HG02763 (cell line): ENCODE measurements at regions not wholly inside any gene's neighbourhood (a gene's known extent, or its start where the extent isn't known, plus 50 kb on each side); places are given as distances from the start of the nearest gene placed in this dataset.

Experiments
- ATAC-seq: cut with Tn5 transposase; IDR thresholded peaks from one replicate; pipeline ENCODE4 v1.9.1; 2021; ENCODE audit warnings: mild to moderate bottlenecking, moderate library complexity; ENCODE audit not compliant: unreplicated experiment

- ATAC-seq, result no peak
These were observed 139.8 kb upstream of the ERCC6L2 start for GRCh38 chr9:95735701-95736100.

GRCh38 chr9:95733741-95734666, 141.5 kb upstream of the ERCC6L2 start:
- ATAC-seq, result no peak

- ATAC-seq, result no peak
These were observed 142.4 kb upstream of the ERCC6L2 start for GRCh38 chr9:95732802-95733688.

GRCh38 chr9:95731876-95732275, 143.6 kb upstream of the ERCC6L2 start:
- ATAC-seq, result no peak

- ATAC-seq, result no peak
These were observed 145.7 kb upstream of the ERCC6L2 start for GRCh38 chr9:95729669-95730368.

GRCh38 chr9:95729046-95729445, 146.4 kb upstream of the ERCC6L2 start:
- no peak for ATAC-seq

GRCh38 chr9:95727947-95728520, 147.5 kb upstream of the ERCC6L2 start:
- no peak for ATAC-seq

- ATAC-seq, result no peak
These were observed 148.7 kb upstream of the ERCC6L2 start for GRCh38 chr9:95726756-95727155.

GRCh38 chr9:95725045-95725444, 150.4 kb upstream of the ERCC6L2 start:
- peak; percentile 12 for ATAC-seq

- ATAC-seq, result peak; percentile 88
These were observed 151.1 kb upstream of the ERCC6L2 start for GRCh38 chr9:95724253-95724991.

- ATAC-seq, result no peak
These were observed 153.3 kb upstream of the ERCC6L2 start for GRCh38 chr9:95722141-95722540.

GRCh38 chr9:95721061-95721531, 154.4 kb upstream of the ERCC6L2 start:
- no peak for ATAC-seq

- ATAC-seq, result no peak
These were observed 155.0 kb upstream of the ERCC6L2 start for GRCh38 chr9:95720496-95720895.

- ATAC-seq, result no peak
These were observed 156.1 kb upstream of the ERCC6L2 start for GRCh38 chr9:95719354-95719753.

- no peak for ATAC-seq
These were observed 157.2 kb upstream of the ERCC6L2 start for GRCh38 chr9:95718263-95718662.

- no peak for ATAC-seq
These were observed 159.5 kb upstream of the ERCC6L2 start for GRCh38 chr9:95715868-95716435.

- no peak for ATAC-seq
These were observed 165.0 kb upstream of the ERCC6L2 start for GRCh38 chr9:95710446-95710845.

GRCh38 chr9:95696701-95697100, 178.8 kb upstream of the ERCC6L2 start:
- ATAC-seq, result no peak

GRCh38 chr9:95691435-95691834, 174.7 kb upstream of the PTCH1 start:
- ATAC-seq, result no peak

GRCh38 chr9:95689669-95690068, 172.9 kb upstream of the PTCH1 start:
- no peak for ATAC-seq
